Left lung (tissue), 4 donors: ENCODE measurements at regions not wholly inside any gene's neighbourhood (a gene's known extent, or its start where the extent isn't known, plus 50 kb on each side); places are given as distances from the start of the nearest gene placed in this dataset.
"Not testable (repeated sequence)": the region's sequence is repeated elsewhere in the genome, so short reads cannot be mapped to it uniquely, and the experiment has no call there.

Source experiments
- ATAC-seq: fragments of 200-7000 bp; cut with Tn5 transposase; one replicate; pipeline ENCODE4 v1.9.1; 2020; ENCODE audit warnings: moderate library complexity
- DNase-seq, 4 donors: peaks; one replicate each; pipeline ENCODE4 v3.0.0-alpha.2; 2013 to 2020
- H3K27ac ChIP-seq, 2 donors: fragments of 200-600 bp; sonication (generic) in 1 of 2; one replicate each; pipeline versions ENCODE4 v1.5.0 to v1.8.0; 2020 to 2021
- H3K27me3 ChIP-seq, 2 donors: fragments of 200-600 bp; sonication (generic) in 1 of 2; one replicate each; pipeline versions ENCODE4 v1.5.0 to v1.8.0; 2020 to 2021
- H3K36me3 ChIP-seq, 2 donors: fragments of 200-600 bp; sonication (generic) in 1 of 2; one replicate each; pipeline versions ENCODE4 v1.5.0 to v1.8.0; 2020 to 2021
- H3K4me1 ChIP-seq, 2 donors: fragments of 200-600 bp; one replicate each; pipeline ENCODE4 v1.8.0; 2021
- H3K4me3 ChIP-seq, 2 donors: fragments of 200-600 bp; sonication (generic) in 1 of 2; one replicate each; pipeline versions ENCODE4 v1.5.0 to v1.8.0; 2020 to 2021; ENCODE audit warnings: mild to moderate bottlenecking in 1 of 2
- H3K9me3 ChIP-seq, 2 donors: fragments of 200-600 bp; sonication (generic) in 1 of 2; one replicate each; pipeline versions ENCODE4 v1.5.0 to v1.8.0; 2020 to 2021
- CTCF ChIP-seq, 2 donors: fragments of 200-600 bp; sonication (generic) in 1 of 2; IDR thresholded peaks; one replicate each; pipeline versions ENCODE4 v1.5.0 to v1.8.0; 2021; ENCODE audit warnings: antibody characterized with exemption in 2 of 2
- intact Hi-C, 2 donors: fragments of 100-400 bp; cut with DNase I; formaldehyde crosslinking; loops; one replicate each; pipeline versions ENCODE4 v1.11.2 to v1.14.2; 2022
- donor health status: DM: no; HTN: yes; CAD: no.
- donor health status: DM: no; HTN: no; CAD: no.

DNA sequence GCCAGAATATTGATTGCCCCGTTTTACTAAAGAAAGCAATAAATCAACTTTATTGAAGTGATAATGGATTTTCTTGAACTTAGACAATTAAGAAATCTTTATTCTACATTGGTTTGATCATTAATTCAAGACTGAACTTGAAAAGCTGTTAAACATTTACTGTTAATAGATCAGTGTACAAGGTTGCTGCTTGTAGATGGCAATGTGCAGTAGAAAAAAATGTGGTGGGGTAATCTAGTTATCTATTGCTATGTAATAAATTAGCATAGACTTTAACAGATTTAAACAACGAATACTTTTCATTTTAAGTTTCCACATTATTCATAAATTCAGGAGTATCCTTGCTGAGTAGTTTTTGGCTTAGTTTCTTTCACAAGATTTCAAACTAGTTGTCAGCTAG, 612.5 kb downstream of the ACTRT1 start:
- H3K27me3 ChIP-seq = no peaks in the 10 kb centered on the region
- H3K9me3 ChIP-seq = no peaks in the 10 kb centered on the region
- no peaks in the 10 kb centered on the region for H3K36me3 ChIP-seq
- TF ChIP-seq CTCF (IDR thresholded peaks at IDR 0.05) = no peak
- no peaks in the 10 kb centered on the region for H3K4me1 ChIP-seq
- ATAC-seq (no peak), DNase-seq (no peak)
- intact Hi-C loops = no loop called here
- H3K27ac ChIP-seq = no peak overlapping the region
- H3K4me3 ChIP-seq = no peak overlapping the region

DNA sequence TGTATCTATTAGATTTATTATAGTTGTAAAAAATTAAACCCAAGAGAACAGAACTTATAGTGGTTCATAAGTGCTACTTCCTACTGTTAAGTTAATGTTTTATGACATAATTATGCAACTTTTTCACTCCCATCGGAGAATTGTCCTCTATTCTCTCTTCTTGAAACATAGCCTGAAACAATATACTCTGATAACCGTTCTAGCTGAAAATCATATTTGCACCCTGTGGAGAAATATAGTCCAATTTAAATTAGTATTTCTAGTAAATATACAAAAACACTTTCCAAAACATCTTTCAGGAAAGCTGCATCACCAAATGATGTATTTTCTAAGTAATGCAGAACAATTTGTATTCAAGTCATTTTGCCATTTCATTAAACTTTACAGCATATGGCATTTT, 586.4 kb downstream of the PRR32 start:
- no peak for DNase-seq
- no peak overlapping the region for H3K27ac ChIP-seq
- no peak for ATAC-seq
- intact Hi-C loops = no loop called here
- H3K9me3 ChIP-seq = no peaks in the 10 kb centered on the region
- H3K4me3 ChIP-seq = no peak overlapping the region
- H3K36me3 ChIP-seq = no peaks in the 10 kb centered on the region
- no peaks in the 10 kb centered on the region for H3K4me1 ChIP-seq
- H3K27me3 ChIP-seq = no peaks in the 10 kb centered on the region
- no peak for TF ChIP-seq CTCF (IDR thresholded peaks at IDR 0.05)

DNA sequence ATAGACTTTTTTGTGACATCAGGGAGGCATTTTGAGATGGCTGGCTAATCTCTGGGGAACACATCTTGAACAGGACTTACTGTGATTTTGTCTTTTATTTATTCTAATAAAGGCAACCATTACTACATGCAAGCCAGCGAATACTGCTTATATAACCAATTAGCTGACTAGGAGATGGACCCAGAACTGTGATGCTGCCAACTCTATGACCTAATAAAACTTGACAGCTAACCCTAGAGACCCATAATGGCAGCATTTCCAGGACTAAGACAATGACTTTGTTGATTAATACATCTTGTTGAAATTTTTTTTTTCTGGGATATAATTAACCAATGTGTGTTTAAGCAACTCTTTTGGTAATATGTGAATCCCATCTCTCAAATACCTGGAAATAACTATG, 584.6 kb downstream of the PRR32 start:
- Histone ChIP-seq H3K9me3 (no peaks in the 10 kb centered on the region), H3K27me3 (no peaks in the 10 kb centered on the region), H3K4me1 (no peaks in the 10 kb centered on the region), H3K36me3 (no peaks in the 10 kb centered on the region), H3K4me3 (no peak overlapping the region), H3K27ac (no peak overlapping the region)
- intact Hi-C loops = no loop called here
- no peak for TF ChIP-seq CTCF (IDR thresholded peaks at IDR 0.05)
- DNase-seq (no peak), ATAC-seq (no peak)

GRCh38 chrX:127400231-127400630, 580.7 kb downstream of the PRR32 start:
- H3K27me3 ChIP-seq, H3K36me3 ChIP-seq, H3K4me3 ChIP-seq, H3K4me1 ChIP-seq, intact Hi-C loops, DNase-seq, H3K27ac ChIP-seq, ATAC-seq, H3K9me3 ChIP-seq: not testable (repeated sequence)

DNA sequence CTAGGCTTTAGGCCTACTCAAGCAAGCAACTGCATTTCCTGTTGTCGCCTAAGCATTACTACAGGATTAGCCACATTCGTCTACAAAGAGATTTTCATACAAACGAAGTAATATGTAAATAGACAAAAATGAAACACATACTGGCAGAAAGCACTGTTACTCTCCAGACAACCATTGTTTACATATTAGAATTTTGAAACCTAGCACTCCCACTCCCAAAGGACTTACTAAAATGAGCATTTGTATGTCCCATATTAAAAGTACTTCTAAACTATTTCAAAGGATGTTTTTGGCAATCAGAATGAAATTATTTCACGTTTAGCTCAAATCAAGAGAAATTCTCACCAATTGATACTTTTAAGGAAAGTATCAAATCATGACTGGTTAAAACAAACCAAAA, 570.8 kb downstream of the PRR32 start:
- no peak for ATAC-seq

More for the DNA sequence above, 570.8 kb downstream of the PRR32 start:
- Histone ChIP-seq H3K4me3 (no peak overlapping the region), H3K9me3 (no peaks in the 10 kb centered on the region), H3K27ac (no peak overlapping the region), H3K27me3 (no peaks in the 10 kb centered on the region), H3K4me1 (no peaks in the 10 kb centered on the region), H3K36me3 (no peaks in the 10 kb centered on the region)
- DNase-seq = no peak
- no peak for TF ChIP-seq CTCF (IDR thresholded peaks at IDR 0.05)
- intact Hi-C loops = no loop called here
